Activated B cell treated with CpG ODN at 0.5 μM for 24 hours (primary cell): ENCODE measurements at regions not wholly inside any gene's neighbourhood (a gene's known extent, or its start where the extent isn't known, plus 50 kb on each side); places are given as distances from the start of the nearest gene placed in this dataset.
"Not testable (repeated sequence)": the region's sequence is repeated elsewhere in the genome, so short reads cannot be mapped to it uniquely, and the experiment has no call there.

Experiments used
- ATAC-seq: fragments of 200-7000 bp; cut with Tn5 transposase; one replicate; pipeline ENCODE4 v1.10.0; 2021; ENCODE audit warnings: low read depth, mild to moderate bottlenecking, moderate library complexity
- CTCF ChIA-PET: fragments of 350-600 bp; sonication (Branson Sonifier 250); formaldehyde crosslinking; loops from one replicate; lab custom pipeline; 2021; ENCODE audit warnings: antibody characterized with exemption; lab: Charles Lee
- POLR2A ChIA-PET: fragments of 350-600 bp; sonication (Branson Sonifier 250); formaldehyde crosslinking; loops from one replicate; lab custom pipeline; 2021; ENCODE audit warnings: antibody characterized with exemption; lab: Charles Lee
- DNase-seq: peaks from one replicate; pipeline ENCODE4 v3.0.0; 2022
- H3K27ac Mint-ChIP-seq: one replicate; pipeline ENCODE4 v1.8.0; 2020; ENCODE audit warnings: mixed read lengths
- H3K27me3 Mint-ChIP-seq: one replicate; pipeline ENCODE4 v1.8.0; 2021; ENCODE audit warnings: mixed read lengths
- H3K36me3 Mint-ChIP-seq: one replicate; pipeline ENCODE4 v1.8.0; 2021; ENCODE audit warnings: low read depth, mixed read lengths
- H3K4me1 Mint-ChIP-seq: one replicate; pipeline ENCODE4 v1.8.0; 2021; ENCODE audit warnings: mixed read lengths
- H3K4me3 Mint-ChIP-seq: one replicate; pipeline ENCODE4 v1.8.0; 2020; ENCODE audit warnings: mild to moderate bottlenecking, mixed read lengths
- H3K9me3 Mint-ChIP-seq: one replicate; pipeline ENCODE4 v1.8.0; 2020; ENCODE audit warnings: mixed read lengths
- intact Hi-C: fragments of 100-400 bp; cut with micrococcal nuclease; formaldehyde crosslinking; loops from one replicate; pipeline ENCODE4 v1.15.1; 2024
- TF ChIP-seq, protein P1 (sequence below): fragments of 200-600 bp; IDR thresholded peaks from one replicate; pipeline ENCODE4 v1.8.0; 2022; ENCODE audit warnings: antibody characterized with exemption, mild to moderate bottlenecking

- intact Hi-C loops = no loop called here
- ATAC-seq = no peak
- Mint-ChIP-seq H3K4me1 (no peaks in the 10 kb centered on the region), H3K27me3 (no peaks in the 10 kb centered on the region), H3K36me3 (no peaks in the 10 kb centered on the region), H3K4me3 (no peak overlapping the region), H3K27ac (no peak overlapping the region), H3K9me3 (peaks cover 12% of the 10 kb centered on the region)
- ChIA-PET POLR2A (no interaction called here), CTCF (no interaction called here)
- no peak for DNase-seq
- TF ChIP-seq, protein P1, sequence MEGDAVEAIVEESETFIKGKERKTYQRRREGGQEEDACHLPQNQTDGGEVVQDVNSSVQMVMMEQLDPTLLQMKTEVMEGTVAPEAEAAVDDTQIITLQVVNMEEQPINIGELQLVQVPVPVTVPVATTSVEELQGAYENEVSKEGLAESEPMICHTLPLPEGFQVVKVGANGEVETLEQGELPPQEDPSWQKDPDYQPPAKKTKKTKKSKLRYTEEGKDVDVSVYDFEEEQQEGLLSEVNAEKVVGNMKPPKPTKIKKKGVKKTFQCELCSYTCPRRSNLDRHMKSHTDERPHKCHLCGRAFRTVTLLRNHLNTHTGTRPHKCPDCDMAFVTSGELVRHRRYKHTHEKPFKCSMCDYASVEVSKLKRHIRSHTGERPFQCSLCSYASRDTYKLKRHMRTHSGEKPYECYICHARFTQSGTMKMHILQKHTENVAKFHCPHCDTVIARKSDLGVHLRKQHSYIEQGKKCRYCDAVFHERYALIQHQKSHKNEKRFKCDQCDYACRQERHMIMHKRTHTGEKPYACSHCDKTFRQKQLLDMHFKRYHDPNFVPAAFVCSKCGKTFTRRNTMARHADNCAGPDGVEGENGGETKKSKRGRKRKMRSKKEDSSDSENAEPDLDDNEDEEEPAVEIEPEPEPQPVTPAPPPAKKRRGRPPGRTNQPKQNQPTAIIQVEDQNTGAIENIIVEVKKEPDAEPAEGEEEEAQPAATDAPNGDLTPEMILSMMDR = no peak
These were observed 436.1 kb downstream of the CDH10 start for GRCh38 chr5:24208686-24209106.

GRCh38 chr5:24215114-24215513 is 429.7 kb downstream of the CDH10 start:
- no peak overlapping the region for H3K27ac Mint-ChIP-seq
- DNase-seq = no peak
- H3K9me3 Mint-ChIP-seq = peaks cover 6% of the 10 kb centered on the region
- no peaks in the 10 kb centered on the region for H3K36me3 Mint-ChIP-seq
- no peak overlapping the region for H3K4me3 Mint-ChIP-seq
- POLR2A ChIA-PET = no interaction called here
- intact Hi-C loops = no loop called here
- TF ChIP-seq, protein P1 = no peak
- CTCF ChIA-PET = no interaction called here
- no peaks in the 10 kb centered on the region for H3K27me3 Mint-ChIP-seq
- no peak for ATAC-seq
- no peaks in the 10 kb centered on the region for H3K4me1 Mint-ChIP-seq

DNA sequence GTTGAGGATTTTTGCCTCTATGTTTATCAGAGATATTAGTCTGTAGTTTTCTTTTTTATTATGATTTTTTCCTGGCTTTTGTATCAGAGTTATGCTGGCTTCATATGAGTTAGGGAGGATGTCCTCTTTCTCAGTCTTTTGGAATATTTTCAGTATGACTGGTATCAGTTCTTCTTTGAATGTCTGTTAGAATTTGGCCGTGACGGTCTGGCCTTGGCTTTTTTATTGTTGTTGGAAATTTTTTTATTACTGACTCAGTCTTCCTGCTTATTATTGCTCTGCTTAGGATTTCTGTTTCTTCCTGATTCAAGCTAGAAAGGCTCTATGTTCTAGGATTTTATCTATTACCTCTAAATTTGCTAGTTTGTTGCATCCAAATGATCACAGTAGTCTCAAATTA is 421.9 kb downstream of the CDH10 start:
- H3K4me3 Mint-ChIP-seq = no peak overlapping the region
- H3K27me3 Mint-ChIP-seq = no peaks in the 10 kb centered on the region
- TF ChIP-seq, protein P1 = no peak
- no peak for DNase-seq
- ChIA-PET CTCF (no interaction called here), POLR2A (no interaction called here)
- peaks cover 10% of the 10 kb centered on the region for H3K9me3 Mint-ChIP-seq
- H3K27ac Mint-ChIP-seq = no peak overlapping the region
- ATAC-seq = no peak
- H3K4me1 Mint-ChIP-seq = no peaks in the 10 kb centered on the region
- H3K36me3 Mint-ChIP-seq = no peaks in the 10 kb centered on the region
- intact Hi-C loops = no loop called here

DNA sequence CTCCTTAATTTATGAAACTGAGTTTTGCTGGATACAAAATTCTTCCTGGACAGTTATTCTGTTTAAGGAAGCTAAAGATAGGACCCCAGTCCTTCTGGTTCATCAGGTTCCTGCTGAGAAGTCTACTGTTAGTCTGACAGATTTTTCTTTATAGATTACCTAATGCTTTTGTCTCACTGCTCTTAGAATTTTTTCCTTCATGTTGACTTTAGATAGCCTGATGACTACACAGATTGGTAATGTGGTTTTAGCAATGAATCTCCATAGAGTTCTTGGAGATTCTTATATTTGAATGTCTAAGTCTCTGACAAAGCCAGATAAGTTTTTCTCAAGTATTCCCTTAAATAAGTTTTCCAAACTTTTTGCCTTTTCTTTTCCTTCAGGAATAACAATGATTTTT is 419.7 kb downstream of the CDH10 start:
- H3K36me3 Mint-ChIP-seq = no peaks in the 10 kb centered on the region
- ATAC-seq = no peak
- no peak for DNase-seq
- H3K4me3 Mint-ChIP-seq = no peak overlapping the region
- TF ChIP-seq, protein P1 = no peak
- H3K27me3 Mint-ChIP-seq = no peaks in the 10 kb centered on the region
- peaks cover 4% of the 10 kb centered on the region for H3K9me3 Mint-ChIP-seq
- H3K27ac Mint-ChIP-seq = no peak overlapping the region
- intact Hi-C loops = no loop called here
- no peaks in the 10 kb centered on the region for H3K4me1 Mint-ChIP-seq
- POLR2A ChIA-PET = no interaction called here
- CTCF ChIA-PET = no interaction called here

GRCh38 chr5:24226479-24226878 is 418.3 kb downstream of the CDH10 start:
- H3K4me1 Mint-ChIP-seq = no peaks in the 10 kb centered on the region
- intact Hi-C loops = no loop called here

DNA sequence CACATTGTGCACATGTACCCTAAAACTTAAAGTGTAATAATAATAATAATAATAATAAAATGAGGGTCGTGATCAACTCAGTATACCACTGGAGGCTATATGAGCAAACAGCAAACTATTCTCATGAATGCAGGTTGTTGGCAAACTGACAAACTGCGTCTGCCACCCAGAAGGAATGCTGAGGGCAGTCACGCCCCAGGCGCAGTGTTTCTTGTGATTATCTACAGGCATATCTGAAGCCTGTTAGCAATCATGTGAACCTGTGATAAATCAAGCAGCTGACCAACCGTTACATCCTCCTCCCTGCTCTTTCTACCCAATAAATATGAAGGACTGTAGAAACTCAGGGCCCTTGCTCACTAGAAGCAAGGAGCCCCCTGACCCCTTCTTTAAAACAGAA is 416.9 kb downstream of the CDH10 start:
- intact Hi-C loops, H3K27ac Mint-ChIP-seq, CTCF ChIA-PET, H3K4me1 Mint-ChIP-seq, H3K4me3 Mint-ChIP-seq, ATAC-seq, H3K36me3 Mint-ChIP-seq, H3K9me3 Mint-ChIP-seq, H3K27me3 Mint-ChIP-seq, POLR2A ChIA-PET, DNase-seq: not testable (repeated sequence)

More at GRCh38 chr5:24226479-24226878, 418.3 kb downstream of the CDH10 start:
- H3K4me3 Mint-ChIP-seq = no peak overlapping the region
- TF ChIP-seq, protein P1 = no peak
- no peaks in the 10 kb centered on the region for H3K9me3 Mint-ChIP-seq
- H3K36me3 Mint-ChIP-seq = no peaks in the 10 kb centered on the region
- H3K27me3 Mint-ChIP-seq = no peaks in the 10 kb centered on the region
- H3K27ac Mint-ChIP-seq = no peak overlapping the region
- ATAC-seq = no peak
- CTCF ChIA-PET = no interaction called here
- DNase-seq = no peak
- POLR2A ChIA-PET = no interaction called here
